ENCODE measurements at regions not wholly inside any gene's neighbourhood (a gene's known extent, or its start where the extent isn't known, plus 50 kb on each side); places are given as distances from the start of the nearest gene placed in this dataset.

GRCh38 chr11:70650075-70650909, 252.0 kb downstream of the CTTN start:
- peak; percentile 90 for DNase-seq

- DNase-seq = no peak
These were observed 252.7 kb downstream of the CTTN start for GRCh38 chr11:70651031-70651430.

GRCh38 chr11:70654016-70654415, 255.7 kb downstream of the CTTN start:
- no peak for DNase-seq

GRCh38 chr11:70655816-70656215, 257.5 kb downstream of the CTTN start:
- DNase-seq = no peak

GRCh38 chr11:70656252-70656651, 257.9 kb downstream of the CTTN start:
- no peak for DNase-seq

- no peak for DNase-seq
These were observed 261.9 kb downstream of the CTTN start for GRCh38 chr11:70660059-70660888.

GRCh38 chr11:70660889-70661197, 262.5 kb downstream of the CTTN start:
- DNase-seq = no peak

GRCh38 chr11:70661761-70662501, 263.6 kb downstream of the CTTN start:
- DNase-seq = peak; percentile 12

- peak; percentile 24 for DNase-seq
These were observed 264.4 kb downstream of the CTTN start for GRCh38 chr11:70662691-70663098.

GRCh38 chr11:70663815-70664214, 265.5 kb downstream of the CTTN start:
- no peak for DNase-seq

- no peak for DNase-seq
These were observed 268.0 kb downstream of the CTTN start for GRCh38 chr11:70666311-70666710.

GRCh38 chr11:70667767-70668166, 269.4 kb downstream of the CTTN start:
- peak; percentile 12 for DNase-seq

- DNase-seq = no peak
These were observed 270.2 kb downstream of the CTTN start for GRCh38 chr11:70668204-70669202.

GRCh38 chr11:70669281-70669680, 271.0 kb downstream of the CTTN start:
- DNase-seq = no peak

GRCh38 chr11:70669871-70670675, 271.7 kb downstream of the CTTN start:
- peak; percentile 17 for DNase-seq

GRCh38 chr11:70670676-70671034, 272.3 kb downstream of the CTTN start:
- no peak for DNase-seq

- DNase-seq = no peak
These were observed 272.8 kb downstream of the CTTN start for GRCh38 chr11:70671083-70671482.

- no peak for DNase-seq
These were observed 273.3 kb downstream of the CTTN start for GRCh38 chr11:70671611-70672010.

- DNase-seq = no peak
These were observed 274.8 kb downstream of the CTTN start for GRCh38 chr11:70672991-70673653.

- DNase-seq = no peak
These were observed 276.3 kb downstream of the CTTN start for GRCh38 chr11:70674605-70675004.

Data from left kidney (tissue), 1 donor.